Liver (tissue), 8 donors: ENCODE measurements at regions not wholly inside any gene's neighbourhood (a gene's known extent, or its start where the extent isn't known, plus 50 kb on each side); places are given as distances from the start of the nearest gene placed in this dataset.

ENCODE experiments used
- DNase-seq: peaks from one replicate; pipeline ENCODE4 v3.0.0-alpha.2; 2017; ENCODE audit warnings: low spot score
- H3K27ac ChIP-seq, 2 donors: one replicate each; pipeline ENCODE4 v1.7.0; 2013; ENCODE audit warnings: inconsistent platforms in 2 of 2, low read length in 2 of 2, control low read depth in 1 of 2, low read depth in 1 of 2, mild to moderate bottlenecking in 1 of 2
- H3K27me3 ChIP-seq, 4 donors: one replicate each; pipeline versions ENCODE4 v1.6.1 to v1.7.0; 2013; ENCODE audit warnings: low read length in 3 of 4, inconsistent platforms in 1 of 4, mild to moderate bottlenecking in 1 of 4, moderate library complexity in 1 of 4; ENCODE audit not compliant: control insufficient read depth in 4 of 4, insufficient read depth in 4 of 4
- H3K36me3 ChIP-seq, 4 donors: one replicate each; pipeline versions ENCODE4 v1.6.1 to v1.7.0; 2013; ENCODE audit warnings: low read length in 3 of 4, mild to moderate bottlenecking in 3 of 4, low read depth in 1 of 4, moderate library complexity in 1 of 4; ENCODE audit not compliant: control insufficient read depth in 4 of 4, insufficient read depth in 3 of 4
- H3K4me1 ChIP-seq, 4 donors: one replicate each; pipeline versions ENCODE4 v1.6.1 to v1.7.0; 2013; ENCODE audit warnings: low read length in 3 of 4, mild to moderate bottlenecking in 3 of 4, moderate library complexity in 1 of 4; ENCODE audit not compliant: control insufficient read depth in 4 of 4, insufficient read depth in 4 of 4
- H3K4me3 ChIP-seq, 3 donors: one replicate each; pipeline versions ENCODE4 v1.6.1 to v1.7.0; 2013; ENCODE audit warnings: low read length in 3 of 3, control low read depth in 1 of 3, low read depth in 1 of 3, mild to moderate bottlenecking in 1 of 3
- H3K9ac ChIP-seq, 2 donors: one replicate each; pipeline ENCODE4 v1.7.0; 2013; ENCODE audit warnings: low read length in 2 of 2, mild to moderate bottlenecking in 2 of 2, moderate library complexity in 2 of 2, control low read depth in 1 of 2, low read depth in 1 of 2
- H3K9me3 ChIP-seq, 4 donors: one replicate each; pipeline versions ENCODE4 v1.6.1 to v1.7.0; 2013; ENCODE audit warnings: low read length in 3 of 4; ENCODE audit not compliant: control insufficient read depth in 4 of 4
- ATF3 ChIP-seq: IDR thresholded peaks from 2 replicates; pipeline ENCODE4 v1.6.1; 2016; ENCODE audit warnings: antibody characterized with exemption
- CTCF ChIP-seq: fragments of 150-350 bp; IDR thresholded peaks from 2 replicates; pipeline ENCODE4 v1.5.1; 2017; ENCODE audit warnings: improper control_type of control experiment, low read depth, low read length; ENCODE audit not compliant: missing input control
- EGR1 ChIP-seq, 2 donors: IDR thresholded peaks; 2 replicates each; pipeline ENCODE4 v1.6.1; 2016 to 2018; ENCODE audit warnings: antibody characterized with exemption in 2 of 2, low read depth in 2 of 2
- FOXA1 ChIP-seq: IDR thresholded peaks from 2 replicates; pipeline ENCODE4 v1.6.1; 2016; ENCODE audit warnings: antibody characterized with exemption
- FOXA2 ChIP-seq: IDR thresholded peaks from 2 replicates; pipeline ENCODE4 v1.6.1; 2016; ENCODE audit warnings: antibody characterized with exemption
- GABPA ChIP-seq, 2 donors: IDR thresholded peaks in 1 of 2; conservative IDR thresholded peaks in 1 of 2; 2 replicates each; pipeline ENCODE4 v1.6.1; 2016; ENCODE audit warnings: antibody characterized with exemption in 2 of 2, mild to moderate bottlenecking in 1 of 2, moderate library complexity in 1 of 2
- HNF4A ChIP-seq, 2 donors: conservative IDR thresholded peaks; 2 replicates each; pipeline ENCODE4 v1.6.1; 2016; ENCODE audit warnings: antibody characterized with exemption in 2 of 2, mild to moderate bottlenecking in 2 of 2
- JUND ChIP-seq, 2 donors: IDR thresholded peaks; 2 replicates each; pipeline ENCODE4 v1.6.1; 2016; ENCODE audit warnings: antibody characterized with exemption in 2 of 2
- NR2F2 ChIP-seq: IDR thresholded peaks from 2 replicates; pipeline ENCODE4 v1.6.1; 2016; ENCODE audit warnings: antibody characterized with exemption
- RAD21 ChIP-seq, 2 donors: IDR thresholded peaks; 2 replicates each; pipeline ENCODE4 v1.6.1; 2016; ENCODE audit warnings: antibody characterized with exemption in 2 of 2, mild to moderate bottlenecking in 2 of 2
- RXRA ChIP-seq, 2 donors: IDR thresholded peaks; 2 replicates each; pipeline ENCODE4 v1.6.1; 2017 to 2018; ENCODE audit warnings: antibody characterized with exemption in 2 of 2, mild to moderate bottlenecking in 1 of 2
- SP1 ChIP-seq: IDR thresholded peaks from 2 replicates; pipeline ENCODE4 v1.6.1; 2018; ENCODE audit warnings: antibody characterized with exemption, mild to moderate bottlenecking
- TAF1 ChIP-seq: conservative IDR thresholded peaks from 2 replicates; pipeline ENCODE4 v1.6.1; 2016; ENCODE audit warnings: antibody characterized with exemption, mild to moderate bottlenecking
- YY1 ChIP-seq: IDR thresholded peaks from 2 replicates; pipeline ENCODE4 v1.6.1; 2016; ENCODE audit warnings: antibody characterized with exemption, mild to moderate bottlenecking
- ZBTB33 ChIP-seq: IDR thresholded peaks from 2 replicates; pipeline ENCODE4 v1.6.1; 2016; ENCODE audit warnings: antibody characterized with exemption
- WGBS: extraction: QIAGEN DNeasy Blood & Tissue Kit; methylation state at CpG from one replicate; pipeline ENCODE4 v1.1.7; 2013; 5-methylcytosine and 5-hydroxymethylcytosine counted together
- TF ChIP-seq, protein P1 (sequence below): IDR thresholded peaks from 2 replicates; pipeline ENCODE4 v1.6.1; 2016; ENCODE audit warnings: antibody characterized with exemption, mild to moderate bottlenecking
- donor health status: healthy.
- donor health status: healthy.
- donor health status: healthy.
- donor health status: healthy.
- donor health status: healthy.

- no peaks in the 10 kb centered on the region for H3K9me3 ChIP-seq
- 46% methylated on average over 1 of the region's 1 CpG for WGBS
These were observed 209.7 kb upstream of the PRR16 start for GRCh38 chr5:120254385-120254784.

More at GRCh38 chr5:120254385-120254784, 209.7 kb upstream of the PRR16 start:
- no peak for TF ChIP-seq YY1
- no peak for TF ChIP-seq HNF4A (conservative IDR thresholded peaks at IDR 0.05)
- no peak for TF ChIP-seq CTCF
- TF ChIP-seq, protein P1, sequence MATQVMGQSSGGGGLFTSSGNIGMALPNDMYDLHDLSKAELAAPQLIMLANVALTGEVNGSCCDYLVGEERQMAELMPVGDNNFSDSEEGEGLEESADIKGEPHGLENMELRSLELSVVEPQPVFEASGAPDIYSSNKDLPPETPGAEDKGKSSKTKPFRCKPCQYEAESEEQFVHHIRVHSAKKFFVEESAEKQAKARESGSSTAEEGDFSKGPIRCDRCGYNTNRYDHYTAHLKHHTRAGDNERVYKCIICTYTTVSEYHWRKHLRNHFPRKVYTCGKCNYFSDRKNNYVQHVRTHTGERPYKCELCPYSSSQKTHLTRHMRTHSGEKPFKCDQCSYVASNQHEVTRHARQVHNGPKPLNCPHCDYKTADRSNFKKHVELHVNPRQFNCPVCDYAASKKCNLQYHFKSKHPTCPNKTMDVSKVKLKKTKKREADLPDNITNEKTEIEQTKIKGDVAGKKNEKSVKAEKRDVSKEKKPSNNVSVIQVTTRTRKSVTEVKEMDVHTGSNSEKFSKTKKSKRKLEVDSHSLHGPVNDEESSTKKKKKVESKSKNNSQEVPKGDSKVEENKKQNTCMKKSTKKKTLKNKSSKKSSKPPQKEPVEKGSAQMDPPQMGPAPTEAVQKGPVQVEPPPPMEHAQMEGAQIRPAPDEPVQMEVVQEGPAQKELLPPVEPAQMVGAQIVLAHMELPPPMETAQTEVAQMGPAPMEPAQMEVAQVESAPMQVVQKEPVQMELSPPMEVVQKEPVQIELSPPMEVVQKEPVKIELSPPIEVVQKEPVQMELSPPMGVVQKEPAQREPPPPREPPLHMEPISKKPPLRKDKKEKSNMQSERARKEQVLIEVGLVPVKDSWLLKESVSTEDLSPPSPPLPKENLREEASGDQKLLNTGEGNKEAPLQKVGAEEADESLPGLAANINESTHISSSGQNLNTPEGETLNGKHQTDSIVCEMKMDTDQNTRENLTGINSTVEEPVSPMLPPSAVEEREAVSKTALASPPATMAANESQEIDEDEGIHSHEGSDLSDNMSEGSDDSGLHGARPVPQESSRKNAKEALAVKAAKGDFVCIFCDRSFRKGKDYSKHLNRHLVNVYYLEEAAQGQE = no peak
- TF ChIP-seq FOXA1 = no peak
- no peak for TF ChIP-seq TAF1
- TF ChIP-seq NR2F2 = no peak
- TF ChIP-seq JUND (IDR thresholded peaks at IDR 0.05) = no peak
- TF ChIP-seq ZBTB33 = no peak
- TF ChIP-seq RXRA (IDR thresholded peaks at IDR 0.05) = no peak
- no peak for TF ChIP-seq RAD21 (IDR thresholded peaks at IDR 0.05)
- TF ChIP-seq SP1 = no peak
- TF ChIP-seq ATF3 = no peak
- no peak for TF ChIP-seq EGR1 (IDR thresholded peaks at IDR 0.05; ENCODE audit: low read depth in 2 of 2)
- no peak for TF ChIP-seq FOXA2
- TF ChIP-seq GABPA (IDR thresholded peaks at IDR 0.05 in 1 of 2, conservative IDR thresholded peaks at IDR 0.05 in 1 of 2) = no peak
- Histone ChIP-seq H3K27ac (no peak overlapping the region), H3K9ac (no peak overlapping the region), H3K36me3 (no peaks in the 10 kb centered on the region), H3K27me3 (peaks cover 0 to 2% (median 0%) of the 10 kb centered on the region in 4 donors), H3K4me1 (no peaks in the 10 kb centered on the region), H3K4me3 (no peak overlapping the region)
- DNase-seq = no peak
